IMR-90 (cell line): ENCODE measurements at regions not wholly inside any gene's neighbourhood (a gene's known extent, or its start where the extent isn't known, plus 50 kb on each side); places are given as distances from the start of the nearest gene placed in this dataset.

Experiments used
- CTCF ChIP-seq: conservative IDR thresholded peaks from 2 replicates; pipeline ENCODE4 v1.5.1; 2012; ENCODE audit warnings: mild to moderate bottlenecking, low read depth, low read length, improper control_type of control experiment
- POLR2A ChIP-seq: IDR thresholded peaks from 2 replicates; pipeline ENCODE4 v1.6.1; 2012; ENCODE audit warnings: mild to moderate bottlenecking, low read depth, low read length
- RFX5 ChIP-seq: IDR thresholded peaks from 2 replicates; pipeline ENCODE4 v1.8.0; 2012; ENCODE audit warnings: low read depth, mild to moderate bottlenecking, low read length, moderate library complexity

GRCh38 chr3:68271145-68271544 lies 616.7 kb upstream of the SUCLG2 start:
- no peak for TF ChIP-seq CTCF
- TF ChIP-seq RFX5: no peak
- no peak for TF ChIP-seq POLR2A
